Pancreas (tissue), 10 donors: ENCODE measurements at regions not wholly inside any gene's neighbourhood (a gene's known extent, or its start where the extent isn't known, plus 50 kb on each side); places are given as distances from the start of the nearest gene placed in this dataset.
"Not testable (repeated sequence)": the region's sequence is repeated elsewhere in the genome, so short reads cannot be mapped to it uniquely, and the experiment has no call there.

Experiments
- ATAC-seq, 4 donors: fragments of 200-7000 bp; cut with Tn5 transposase; one replicate each; pipeline versions ENCODE4 v1.8.0 to v1.9.1; 2020; ENCODE audit warnings: mild to moderate bottlenecking in 4 of 4, moderate library complexity in 4 of 4
- DNase-seq, 6 donors: peaks; one replicate each; pipeline ENCODE4 v3.0.0-alpha.2; 2020
- FAIRE-seq: peaks from 2 replicates; lab custom pipeline; 2012; peaks lifted over from hg19 to GRCh38; lab: Jason Lieb, UNC
- H3K27ac ChIP-seq, 4 donors: fragments of 200-600 bp; sonication (generic); 1 replicate in 3 of 4; 2 replicates in 1 of 4; pipeline versions ENCODE4 v1.5.0 to v1.8.0; 2020
- H3K27me3 ChIP-seq, 4 donors: fragments of 200-600 bp; one replicate each; pipeline ENCODE4 v1.8.0; 2021
- H3K36me3 ChIP-seq, 3 donors: fragments of 200-600 bp; sonication (generic) in 1 of 3; one replicate each; pipeline versions ENCODE4 v1.5.0 to v1.8.0; 2020 to 2021
- H3K4me1 ChIP-seq, 3 donors: fragments of 200-600 bp; one replicate each; pipeline ENCODE4 v1.8.0; 2021
- H3K4me3 ChIP-seq, 4 donors: fragments of 200-600 bp; sonication (generic) in 2 of 4; one replicate each; pipeline versions ENCODE4 v1.5.0 to v1.8.0; 2020 to 2021
- H3K9me3 ChIP-seq, 4 donors: fragments of 200-600 bp; one replicate each; pipeline ENCODE4 v1.8.0; 2021
- WGBS, 2 donors: extraction: QIAGEN DNeasy Blood & Tissue Kit; methylation state at CpG; one replicate each; pipeline ENCODE4 v1.1.7; 2013; 5-methylcytosine and 5-hydroxymethylcytosine counted together
- intact Hi-C, 3 donors: fragments of 100-400 bp; cut with DNase I; formaldehyde crosslinking; loops; one replicate each; pipeline versions ENCODE4 v1.11.1 to v1.14.2; 2022
- TF ChIP-seq, protein P1 (sequence below), 4 donors: fragments of 200-600 bp; sonication (generic) in 3 of 4; IDR thresholded peaks; one replicate each; pipeline versions ENCODE4 v1.5.0 to v1.8.0; 2021; ENCODE audit warnings: antibody characterized with exemption in 4 of 4
- donor health status: healthy with polysubstance abuse.
- donor health status: DM: no; HTN: no; CAD: no; lungs with moderate emphysema.
- donor health status: DM: no; HTN: no; CAD: no.
- donor health status: control.
- donor health status: control.
- donor health status: Bipolar disorder and iron deficiency.
- donor health status: DM: yes; HTN: yes; CAD: no.
- donor health status: DM: no; HTN: no; CAD: no.
- donor health status: DM: no; HTN: no; CAD: no.
- donor health status: DM: yes; HTN: yes; CAD: no.

DNA sequence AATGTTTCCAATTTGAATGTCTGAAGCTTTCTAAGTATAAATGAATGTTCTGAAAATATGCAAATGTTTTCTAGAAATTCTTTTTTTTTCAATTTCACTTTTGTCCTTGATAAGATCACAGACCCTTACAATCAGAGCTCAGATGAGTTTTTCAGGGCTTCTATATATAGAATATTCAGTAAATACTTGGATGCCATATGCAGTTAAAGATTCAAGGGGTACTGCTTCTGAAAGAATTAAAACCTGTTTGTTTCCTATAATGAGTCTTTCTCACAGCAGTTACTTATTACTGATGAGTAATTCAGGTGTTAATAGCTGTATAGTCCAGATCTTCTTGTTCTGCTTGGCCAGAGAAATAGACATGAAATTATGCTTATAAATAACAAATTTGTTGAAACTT, 812.6 kb downstream of the ZPLD1 start:
- Histone ChIP-seq H3K4me1 (no peaks in the 10 kb centered on the region), H3K9me3 (no peaks in the 10 kb centered on the region), H3K27ac (no peak overlapping the region), H3K27me3 (no peaks in the 10 kb centered on the region), H3K36me3 (no peaks in the 10 kb centered on the region), H3K4me3 (no peak overlapping the region)
- DNase-seq, result no peak
- ATAC-seq, result no peak
- TF ChIP-seq, protein P1, sequence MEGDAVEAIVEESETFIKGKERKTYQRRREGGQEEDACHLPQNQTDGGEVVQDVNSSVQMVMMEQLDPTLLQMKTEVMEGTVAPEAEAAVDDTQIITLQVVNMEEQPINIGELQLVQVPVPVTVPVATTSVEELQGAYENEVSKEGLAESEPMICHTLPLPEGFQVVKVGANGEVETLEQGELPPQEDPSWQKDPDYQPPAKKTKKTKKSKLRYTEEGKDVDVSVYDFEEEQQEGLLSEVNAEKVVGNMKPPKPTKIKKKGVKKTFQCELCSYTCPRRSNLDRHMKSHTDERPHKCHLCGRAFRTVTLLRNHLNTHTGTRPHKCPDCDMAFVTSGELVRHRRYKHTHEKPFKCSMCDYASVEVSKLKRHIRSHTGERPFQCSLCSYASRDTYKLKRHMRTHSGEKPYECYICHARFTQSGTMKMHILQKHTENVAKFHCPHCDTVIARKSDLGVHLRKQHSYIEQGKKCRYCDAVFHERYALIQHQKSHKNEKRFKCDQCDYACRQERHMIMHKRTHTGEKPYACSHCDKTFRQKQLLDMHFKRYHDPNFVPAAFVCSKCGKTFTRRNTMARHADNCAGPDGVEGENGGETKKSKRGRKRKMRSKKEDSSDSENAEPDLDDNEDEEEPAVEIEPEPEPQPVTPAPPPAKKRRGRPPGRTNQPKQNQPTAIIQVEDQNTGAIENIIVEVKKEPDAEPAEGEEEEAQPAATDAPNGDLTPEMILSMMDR (IDR thresholded peaks at IDR 0.05), result no peak
- FAIRE-seq, result no peak
- intact Hi-C loops, result no loop called here

DNA sequence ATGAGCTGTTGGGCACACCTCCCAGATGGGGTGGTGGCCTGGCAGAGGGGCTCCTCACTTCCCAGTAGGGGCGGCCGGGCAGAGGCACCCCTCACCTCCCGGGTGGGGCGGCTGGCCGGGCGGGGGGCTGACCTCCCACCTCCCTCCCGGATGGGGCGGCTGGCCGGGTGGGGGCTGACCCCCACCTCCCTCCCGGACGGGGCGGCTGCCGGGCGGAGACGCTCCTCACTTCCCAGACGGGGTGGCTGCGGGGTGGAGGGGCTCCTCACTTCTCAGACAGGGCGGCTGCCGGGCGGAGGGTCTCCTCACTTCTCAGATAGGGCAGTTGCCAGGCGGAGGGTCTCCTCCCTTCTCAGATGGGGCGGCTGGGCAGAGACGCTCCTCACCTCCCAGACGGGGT, 820.0 kb downstream of the ZPLD1 start:
- DNase-seq, result peak in 2 of 6 donors; percentile 33 to 49
- H3K27ac ChIP-seq, H3K4me3 ChIP-seq, H3K9me3 ChIP-seq, H3K4me1 ChIP-seq, FAIRE-seq, H3K36me3 ChIP-seq, ATAC-seq, H3K27me3 ChIP-seq, intact Hi-C loops: not testable (repeated sequence)
- 85 to 88% methylated on average over 10 to 21 of the region's 24 CpGs for WGBS, 2 donors

DNA sequence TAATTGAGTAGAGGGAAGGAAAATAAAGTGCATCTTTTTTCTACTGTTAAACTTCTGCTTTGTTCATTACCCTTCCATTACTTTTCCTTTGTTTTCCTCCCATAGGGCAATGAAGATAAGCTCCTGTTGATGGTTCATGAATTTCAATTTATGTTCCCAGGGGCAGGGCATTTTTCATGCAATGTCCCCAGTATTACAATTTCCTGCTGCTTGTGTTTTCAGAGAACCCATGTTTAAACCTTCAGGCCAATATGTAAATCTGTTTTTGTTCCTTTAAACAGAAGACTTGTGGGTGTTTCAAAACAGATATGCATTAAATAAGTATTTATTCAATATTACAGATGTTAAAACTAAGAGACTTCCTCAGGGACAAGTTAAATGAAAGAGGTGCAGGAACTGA, 834.5 kb downstream of the ZPLD1 start:
- no peaks in the 10 kb centered on the region for H3K36me3 ChIP-seq
- no peak overlapping the region for H3K4me3 ChIP-seq
- no peak overlapping the region for H3K27ac ChIP-seq
- DNase-seq (no peak), ATAC-seq (no peak), FAIRE-seq (no peak)
- H3K27me3 ChIP-seq, result no peaks in the 10 kb centered on the region
- TF ChIP-seq, protein P1 (IDR thresholded peaks at IDR 0.05), result no peak
- H3K9me3 ChIP-seq, result no peaks in the 10 kb centered on the region
- H3K4me1 ChIP-seq, result no peaks in the 10 kb centered on the region
- intact Hi-C loops, result no loop called here

DNA sequence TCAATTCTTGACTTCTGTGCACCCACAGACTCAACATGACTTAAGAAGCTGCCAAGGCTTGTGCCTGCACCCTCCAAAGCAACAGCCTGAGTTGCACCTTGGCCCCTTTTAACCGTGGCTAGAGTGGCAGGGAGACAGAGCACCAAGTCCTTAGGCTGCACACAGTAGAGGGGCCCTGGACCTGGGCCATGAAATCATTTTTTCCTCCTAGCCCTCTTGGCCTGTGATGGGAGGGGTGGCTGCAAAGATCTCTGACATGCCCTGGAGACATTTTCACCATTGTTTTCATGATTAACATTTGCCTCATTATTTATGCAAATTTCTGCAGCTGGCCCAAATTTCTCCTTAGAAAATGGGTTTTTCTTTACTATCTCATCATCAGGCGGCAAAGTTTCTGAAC, 836.8 kb downstream of the ZPLD1 start:
- Histone ChIP-seq H3K4me3 (no peak overlapping the region), H3K27ac (no peak overlapping the region), H3K4me1 (no peaks in the 10 kb centered on the region), H3K9me3 (no peaks in the 10 kb centered on the region), H3K27me3 (no peaks in the 10 kb centered on the region), H3K36me3 (no peaks in the 10 kb centered on the region)
- FAIRE-seq (no peak), ATAC-seq (no peak), DNase-seq (no peak)
- intact Hi-C loops, result no loop called here
- TF ChIP-seq, protein P1 (IDR thresholded peaks at IDR 0.05), result no peak
- WGBS, 2 donors, result 46 to 66% methylated on average over 2 of the region's 2 CpGs

DNA sequence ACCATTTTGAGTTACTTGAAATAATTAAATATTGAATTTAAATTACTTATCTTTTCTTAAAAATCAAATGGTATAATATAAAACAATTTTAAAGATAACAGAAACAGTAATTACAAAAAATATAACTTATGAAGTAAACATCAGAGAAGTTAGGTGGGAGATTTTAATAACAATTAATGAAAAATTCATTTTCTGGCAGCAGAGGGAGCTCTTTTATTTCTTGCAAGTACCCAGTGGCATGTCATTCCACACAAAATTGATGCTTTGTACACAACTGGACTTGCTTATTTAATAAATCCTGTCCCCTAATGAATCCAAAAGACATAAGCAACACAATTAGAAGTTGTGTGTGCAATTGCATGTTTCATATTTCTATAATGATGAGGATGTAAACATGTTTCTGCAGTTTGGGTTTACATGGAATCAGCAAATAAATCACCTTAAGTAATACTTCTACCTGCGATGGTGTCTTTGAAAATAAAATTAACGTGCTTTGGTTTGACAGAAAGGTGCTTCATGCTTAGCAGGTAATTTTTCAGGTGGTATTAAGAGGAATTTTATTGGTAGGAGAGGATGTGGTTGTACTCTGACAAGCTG, 861.3 kb downstream of the ZPLD1 start:
- TF ChIP-seq, protein P1 (IDR thresholded peaks at IDR 0.05), result no peak
- no peaks in the 10 kb centered on the region for H3K9me3 ChIP-seq
- no peaks in the 10 kb centered on the region for H3K4me1 ChIP-seq
- FAIRE-seq (no peak), DNase-seq (no peak), ATAC-seq (no peak)
- WGBS, 2 donors, result 23 to 31% methylated on average over 2 of the region's 2 CpGs
- no peak overlapping the region for H3K4me3 ChIP-seq
- H3K27ac ChIP-seq, result no peak overlapping the region
- H3K27me3 ChIP-seq, result no peaks in the 10 kb centered on the region
- intact Hi-C loops, result no loop called here
- H3K36me3 ChIP-seq, result no peaks in the 10 kb centered on the region

DNA sequence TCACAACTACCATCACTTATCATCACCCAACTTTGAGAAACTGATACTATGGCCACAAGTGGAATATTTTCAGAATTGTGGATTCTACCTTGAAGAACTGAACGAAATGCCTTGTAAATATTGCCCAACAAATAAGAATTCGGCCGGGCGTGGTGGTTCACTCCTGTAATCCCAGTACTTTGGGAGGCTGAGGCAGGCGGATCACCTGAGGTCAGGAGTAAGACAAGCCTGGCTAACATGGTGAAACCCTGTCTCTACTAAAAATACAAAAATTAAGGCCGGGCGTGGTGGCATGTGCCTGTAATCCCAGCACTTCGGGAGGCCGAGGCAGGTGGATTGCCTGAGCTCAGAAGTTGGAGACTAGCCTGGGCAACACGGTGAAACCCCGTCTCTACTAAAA, 862.7 kb downstream of the ZPLD1 start:
- H3K9me3 ChIP-seq, FAIRE-seq, H3K4me3 ChIP-seq, intact Hi-C loops, H3K27me3 ChIP-seq, DNase-seq, ATAC-seq, H3K27ac ChIP-seq, H3K4me1 ChIP-seq, H3K36me3 ChIP-seq: not testable (repeated sequence)
- WGBS, 2 donors, result 83 to 91% methylated on average over 11 of the region's 11 CpGs
